Esophagus muscularis mucosa (tissue), 4 donors: ENCODE measurements at regions not wholly inside any gene's neighbourhood (a gene's known extent, or its start where the extent isn't known, plus 50 kb on each side); places are given as distances from the start of the nearest gene placed in this dataset.

Experiments used
- DNase-seq: peaks from one replicate; pipeline ENCODE4 v3.0.0-alpha.2; 2017; ENCODE audit errors: extremely low spot score
- H3K27ac ChIP-seq, 4 donors: fragments of 200-600 bp; sonication (generic); replicated peaks in 1 of 4; 1 replicate in 3 of 4; 2 replicates in 1 of 4; pipeline ENCODE4 v1.5.1; 2016 to 2019; ENCODE audit warnings: mild to moderate bottlenecking in 1 of 4
- H3K27me3 ChIP-seq, 4 donors: fragments of 200-600 bp; sonication (generic); one replicate each; pipeline versions ENCODE4 v1.5.1 to v1.6.0; 2016 to 2019
- H3K36me3 ChIP-seq, 4 donors: fragments of 200-600 bp; sonication (generic); one replicate each; pipeline ENCODE4 v1.5.1; 2016 to 2019
- H3K4me1 ChIP-seq, 4 donors: fragments of 200-600 bp; sonication (generic); one replicate each; pipeline ENCODE4 v1.5.1; 2016 to 2019
- H3K4me3 ChIP-seq, 4 donors: fragments of 200-600 bp; sonication (generic); 1 replicate in 2 of 4; 2 replicates in 2 of 4; pipeline ENCODE4 v1.5.1; 2016 to 2019; ENCODE audit warnings: mild to moderate bottlenecking in 4 of 4, moderate library complexity in 1 of 4
- H3K9me3 ChIP-seq, 4 donors: fragments of 200-600 bp; sonication (generic); 1 replicate in 3 of 4; 2 replicates in 1 of 4; pipeline ENCODE4 v1.5.1; 2016 to 2019
- CTCF ChIP-seq, 3 experiments: fragments of 200-600 bp in 2 of 3; fragments of 450-650 bp in 1 of 3; sonication (generic) in 2 of 3; IDR thresholded peaks; one replicate each; pipeline ENCODE4 v1.5.1; 2017 to 2019; ENCODE audit warnings: antibody characterized with exemption in 3 of 3, mild to moderate bottlenecking in 2 of 3, moderate library complexity in 1 of 3
- EP300 ChIP-seq: sonication (generic); formaldehyde crosslinking; IDR thresholded peaks from one replicate; pipeline ENCODE4 v1.6.1; 2017; ENCODE audit warnings: antibody characterized with exemption
- POLR2A ChIP-seq: fragments of 450-650 bp; IDR thresholded peaks from one replicate; pipeline ENCODE4 v1.6.1; 2017; ENCODE audit warnings: antibody characterized with exemption, moderate library complexity, mild to moderate bottlenecking, low read depth
- POLR2AphosphoS5 ChIP-seq, 2 donors: sonication (generic); formaldehyde crosslinking; IDR thresholded peaks; one replicate each; pipeline ENCODE4 v1.6.1; 2017; ENCODE audit warnings: antibody characterized with exemption in 2 of 2
- WGBS: methylation state at CpG from one replicate; pipeline ENCODE4 v1.1.5; 2018; 5-methylcytosine and 5-hydroxymethylcytosine counted together
- intact Hi-C: fragments of 100-400 bp; cut with DNase I; formaldehyde crosslinking; loops from one replicate; pipeline ENCODE4 v1.15.1; 2023

- Histone ChIP-seq H3K27ac (no peak overlapping the region), H3K36me3 (no peaks in the 10 kb centered on the region), H3K4me3 (no peak overlapping the region), H3K27me3 (no peaks in the 10 kb centered on the region), H3K9me3 (peaks cover 0 to 8% (median 3%) of the 10 kb centered on the region in 4 donors), H3K4me1 (peaks cover 0 to 16% (median 12%) of the 10 kb centered on the region in 4 donors)
- intact Hi-C loops = no loop called here
- DNase-seq = no peak
- TF ChIP-seq CTCF (IDR thresholded peaks at IDR 0.05) (no peak), POLR2A (no peak), EP300 (no peak), POLR2AphosphoS5 (IDR thresholded peaks at IDR 0.05) (no peak)
- WGBS = 96% methylated on average over 1 of the region's 1 CpG
These were observed 310.9 kb upstream of the SLITRK3 start for GRCh38 chr3:165507060-165507459.

- TF ChIP-seq CTCF (IDR thresholded peaks at IDR 0.05) = no peak
- TF ChIP-seq POLR2AphosphoS5 (IDR thresholded peaks at IDR 0.05) = no peak
- TF ChIP-seq EP300 = no peak
- TF ChIP-seq POLR2A = no peak
- no peak for DNase-seq
- Histone ChIP-seq H3K27ac (no peak overlapping the region), H3K4me1 (peaks cover 0 to 16% (median 12%) of the 10 kb centered on the region in 4 donors), H3K9me3 (peaks cover 0 to 8% (median 3%) of the 10 kb centered on the region in 4 donors), H3K4me3 (no peak overlapping the region), H3K27me3 (no peaks in the 10 kb centered on the region), H3K36me3 (no peaks in the 10 kb centered on the region)
- intact Hi-C loops = no loop called here
These were observed 309.5 kb upstream of the SLITRK3 start for GRCh38 chr3:165505657-165506056.

- H3K27me3 ChIP-seq = no peaks in the 10 kb centered on the region
- intact Hi-C loops = no loop called here
- no peaks in the 10 kb centered on the region for H3K36me3 ChIP-seq
- TF ChIP-seq EP300 (no peak), POLR2AphosphoS5 (IDR thresholded peaks at IDR 0.05) (no peak), CTCF (IDR thresholded peaks at IDR 0.05) (no peak), POLR2A (no peak)
- peaks cover 0 to 8% (median 3%) of the 10 kb centered on the region in 4 donors for H3K9me3 ChIP-seq
- WGBS = 97% methylated on average over 1 of the region's 1 CpG
- no peak overlapping the region for H3K4me3 ChIP-seq
- peaks cover 0 to 16% (median 12%) of the 10 kb centered on the region in 4 donors for H3K4me1 ChIP-seq
- no peak for DNase-seq
- H3K27ac ChIP-seq = no peak overlapping the region
These were observed 308.4 kb upstream of the SLITRK3 start for GRCh38 chr3:165504554-165504953.

- no peak for DNase-seq
- Histone ChIP-seq H3K9me3 (peaks cover 0 to 8% (median 3%) of the 10 kb centered on the region in 4 donors), H3K4me3 (no peak overlapping the region), H3K4me1 (peaks cover 0 to 16% (median 12%) of the 10 kb centered on the region in 4 donors), H3K27ac (no peak overlapping the region), H3K36me3 (no peaks in the 10 kb centered on the region), H3K27me3 (no peaks in the 10 kb centered on the region)
- 78% methylated on average over 4 of the region's 4 CpGs for WGBS
- TF ChIP-seq CTCF (IDR thresholded peaks at IDR 0.05) (no peak), EP300 (no peak), POLR2AphosphoS5 (IDR thresholded peaks at IDR 0.05) (no peak), POLR2A (no peak)
- intact Hi-C loops = no loop called here
These were observed 307.6 kb upstream of the SLITRK3 start for GRCh38 chr3:165503825-165504224.

- no peak for DNase-seq
- Histone ChIP-seq H3K4me3 (no peak overlapping the region), H3K4me1 (peaks cover 0 to 16% (median 12%) of the 10 kb centered on the region in 4 donors), H3K9me3 (peaks cover 0 to 8% (median 3%) of the 10 kb centered on the region in 4 donors), H3K27me3 (no peaks in the 10 kb centered on the region), H3K36me3 (no peaks in the 10 kb centered on the region), H3K27ac (no peak overlapping the region)
- TF ChIP-seq CTCF (IDR thresholded peaks at IDR 0.05) (no peak), POLR2AphosphoS5 (IDR thresholded peaks at IDR 0.05) (no peak), POLR2A (no peak), EP300 (no peak)
- intact Hi-C loops = no loop called here
These were observed 307.2 kb upstream of the SLITRK3 start for GRCh38 chr3:165503346-165503745.
